Liver (tissue), 3 donors: ENCODE measurements at regions not wholly inside any gene's neighbourhood (a gene's known extent, or its start where the extent isn't known, plus 50 kb on each side); places are given as distances from the start of the nearest gene placed in this dataset.

Source experiments
- CTCF ChIP-seq: fragments of 150-350 bp; IDR thresholded peaks from 2 replicates; pipeline ENCODE4 v1.5.1; 2017; ENCODE audit warnings: improper control_type of control experiment, low read depth, low read length; ENCODE audit not compliant: missing input control
- EGR1 ChIP-seq, 2 donors: IDR thresholded peaks; 2 replicates each; pipeline ENCODE4 v1.6.1; 2016 to 2018; ENCODE audit warnings: antibody characterized with exemption in 2 of 2, low read depth in 2 of 2
- FOXA1 ChIP-seq: IDR thresholded peaks from 2 replicates; pipeline ENCODE4 v1.6.1; 2016; ENCODE audit warnings: antibody characterized with exemption
- GABPA ChIP-seq, 2 donors: IDR thresholded peaks in 1 of 2; conservative IDR thresholded peaks in 1 of 2; 2 replicates each; pipeline ENCODE4 v1.6.1; 2016; ENCODE audit warnings: antibody characterized with exemption in 2 of 2, mild to moderate bottlenecking in 1 of 2, moderate library complexity in 1 of 2
- JUND ChIP-seq, 2 donors: IDR thresholded peaks; 2 replicates each; pipeline ENCODE4 v1.6.1; 2016; ENCODE audit warnings: antibody characterized with exemption in 2 of 2
- MAX ChIP-seq: IDR thresholded peaks from 2 replicates; pipeline ENCODE4 v1.6.1; 2016; ENCODE audit warnings: antibody characterized with exemption
- RXRA ChIP-seq, 2 donors: IDR thresholded peaks; 2 replicates each; pipeline ENCODE4 v1.6.1; 2017 to 2018; ENCODE audit warnings: antibody characterized with exemption in 2 of 2, mild to moderate bottlenecking in 1 of 2
- SP1 ChIP-seq: IDR thresholded peaks from 2 replicates; pipeline ENCODE4 v1.6.1; 2018; ENCODE audit warnings: antibody characterized with exemption, mild to moderate bottlenecking
- TAF1 ChIP-seq: conservative IDR thresholded peaks from 2 replicates; pipeline ENCODE4 v1.6.1; 2016; ENCODE audit warnings: antibody characterized with exemption, mild to moderate bottlenecking
- YY1 ChIP-seq: IDR thresholded peaks from 2 replicates; pipeline ENCODE4 v1.6.1; 2016; ENCODE audit warnings: antibody characterized with exemption, mild to moderate bottlenecking
- ZBTB33 ChIP-seq: IDR thresholded peaks from 2 replicates; pipeline ENCODE4 v1.6.1; 2016; ENCODE audit warnings: antibody characterized with exemption
- donor health status: healthy.
- donor health status: healthy.

- TF ChIP-seq CTCF: no peak
- TF ChIP-seq EGR1 (IDR thresholded peaks at IDR 0.05; ENCODE audit: low read depth in 2 of 2): no peak
- no peak for TF ChIP-seq MAX
- TF ChIP-seq YY1: no peak
- TF ChIP-seq TAF1: no peak
- TF ChIP-seq FOXA1: no peak
- TF ChIP-seq GABPA (IDR thresholded peaks at IDR 0.05 in 1 of 2, conservative IDR thresholded peaks at IDR 0.05 in 1 of 2): no peak
- no peak for TF ChIP-seq SP1
- no peak for TF ChIP-seq JUND (IDR thresholded peaks at IDR 0.05)
- no peak for TF ChIP-seq RXRA (IDR thresholded peaks at IDR 0.05)
- TF ChIP-seq ZBTB33: no peak
Measured at GRCh38 chr4:124123721-124124120, 588.8 kb downstream of the ANKRD50 start.
